ENCODE measurements at regions not wholly inside any gene's neighbourhood (a gene's known extent, or its start where the extent isn't known, plus 50 kb on each side); places are given as distances from the start of the nearest gene placed in this dataset.

DNA sequence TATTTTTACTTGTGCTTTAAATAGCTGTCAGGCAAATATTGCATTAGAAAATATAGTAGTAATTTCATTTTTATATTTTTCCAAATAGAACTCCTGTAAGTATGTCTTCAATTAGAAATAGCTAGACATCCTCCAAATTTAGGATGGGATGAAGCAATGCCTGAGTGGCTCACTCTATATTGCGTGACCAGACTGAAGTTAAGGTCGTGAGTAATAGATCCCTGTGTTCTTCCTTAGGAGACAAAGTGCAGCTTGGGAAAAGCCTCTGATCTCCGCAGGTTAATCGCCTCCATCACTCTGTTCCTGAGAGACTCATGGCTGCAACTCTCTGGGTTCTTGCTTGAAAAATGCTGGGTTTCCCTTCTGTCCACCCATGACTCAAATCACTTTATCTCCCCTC is 484.8 kb upstream of the ANKRD30A start:
- no peak for DNase-seq (ENCODE audit: low spot score in 2 of 2)
- Histone ChIP-seq H3K9me3 (no peaks in the 10 kb centered on the region), H3K4me3 (no peak overlapping the region), H3K27me3 (ENCODE audit: low read depth) (no peaks in the 10 kb centered on the region), H3K36me3 (replicated peaks) (no peaks in the 10 kb centered on the region), H3K4me1 (no peaks in the 10 kb centered on the region)
- in situ Hi-C loops (cut with MboI; ENCODE audit: low sequenced_read_pairs): no loop called here

DNA sequence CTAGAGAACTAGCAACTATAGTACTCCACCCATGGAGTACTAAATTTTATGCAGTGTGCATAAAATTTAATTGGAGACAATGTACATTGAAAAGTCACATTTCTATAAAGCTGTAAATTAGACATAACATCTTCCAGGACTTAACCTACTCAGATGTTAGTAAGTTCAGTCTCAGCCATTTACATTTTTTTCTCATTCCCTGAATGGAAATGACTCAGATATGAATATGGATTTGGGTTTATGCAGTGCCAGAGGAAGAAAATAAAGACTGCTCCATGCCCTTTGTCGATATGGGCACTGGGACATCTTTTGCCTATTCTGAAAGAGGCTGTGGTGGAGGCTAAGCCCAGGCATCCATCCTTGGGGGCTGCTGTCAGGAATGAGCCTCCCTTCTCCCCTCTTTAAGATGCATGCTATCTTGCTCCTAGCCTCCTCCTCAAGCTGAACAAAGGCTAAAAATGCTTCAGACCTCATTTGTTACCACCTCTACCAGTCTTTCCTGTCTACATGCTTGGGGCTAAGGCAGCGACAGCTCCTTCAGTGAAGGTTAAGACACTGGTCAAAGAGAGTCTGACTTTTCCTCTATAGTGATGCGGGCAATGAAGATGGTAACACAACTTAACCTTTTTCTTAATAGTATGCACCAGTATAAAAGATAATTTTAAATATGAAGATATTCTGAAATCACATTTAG is 486.8 kb upstream of the ANKRD30A start:
- Histone ChIP-seq H3K4me1 (no peaks in the 10 kb centered on the region), H3K9me3 (no peaks in the 10 kb centered on the region), H3K36me3 (replicated peaks) (no peaks in the 10 kb centered on the region), H3K27me3 (ENCODE audit: low read depth) (no peaks in the 10 kb centered on the region), H3K4me3 (no peak overlapping the region)
- in situ Hi-C loops (cut with MboI; ENCODE audit: low sequenced_read_pairs): no loop called here
- DNase-seq (ENCODE audit: low spot score in 2 of 2): no peak

DNA sequence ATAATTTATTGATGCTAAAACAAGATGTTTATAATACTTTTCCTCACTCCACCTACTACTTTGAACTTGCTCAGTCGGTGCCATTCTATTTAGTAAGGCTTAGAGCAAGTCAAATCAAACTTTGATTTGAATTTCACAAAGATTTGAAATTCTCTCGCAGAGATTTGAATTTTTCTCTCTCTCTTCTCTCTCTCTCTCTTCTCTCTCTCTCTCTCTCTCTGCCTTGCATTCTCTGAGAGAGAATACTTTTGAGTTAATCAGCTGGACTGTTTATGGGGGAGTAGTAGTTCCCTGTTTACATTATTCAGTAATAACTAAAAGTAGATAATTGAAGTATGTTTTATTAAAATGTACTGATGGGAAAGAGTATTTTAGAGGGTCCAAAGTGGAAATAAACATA is 488.5 kb upstream of the ANKRD30A start:
- no peak for DNase-seq (ENCODE audit: low spot score in 2 of 2)
- in situ Hi-C loops (cut with MboI; ENCODE audit: low sequenced_read_pairs): no loop called here
- Histone ChIP-seq H3K9me3 (no peaks in the 10 kb centered on the region), H3K4me3 (no peak overlapping the region), H3K4me1 (no peaks in the 10 kb centered on the region), H3K36me3 (replicated peaks) (no peaks in the 10 kb centered on the region), H3K27me3 (ENCODE audit: low read depth) (no peaks in the 10 kb centered on the region)

DNA sequence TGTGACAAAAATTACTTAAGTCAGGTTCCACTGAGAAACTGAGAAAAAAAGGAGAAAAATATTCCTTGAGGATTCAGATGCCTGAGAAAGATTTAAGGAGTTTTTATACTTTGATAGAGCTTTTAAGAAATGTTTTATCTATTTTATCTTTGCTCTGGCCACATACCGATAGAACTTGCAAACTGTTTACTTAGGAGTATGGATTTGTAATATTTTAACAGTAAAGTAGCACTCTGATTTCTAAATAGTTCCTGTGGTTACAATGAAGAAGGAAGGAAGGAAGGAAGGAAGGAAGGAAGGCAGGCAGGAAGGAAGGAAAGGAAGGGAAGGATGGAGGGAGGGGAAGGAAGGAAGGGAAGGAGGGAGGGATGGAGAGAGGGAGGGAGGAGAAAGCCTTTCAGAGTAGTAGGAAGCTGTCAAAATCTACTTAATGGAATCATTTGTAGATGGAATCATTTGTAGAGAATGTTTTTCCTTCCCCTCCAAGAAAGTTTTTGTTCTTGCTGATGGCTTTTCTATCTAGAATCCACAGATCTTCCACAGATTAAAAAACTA is 489.0 kb upstream of the ANKRD30A start:
- no peak overlapping the region for H3K4me3 ChIP-seq
- in situ Hi-C loops (cut with MboI; ENCODE audit: low sequenced_read_pairs): no loop called here
- no peak for DNase-seq (ENCODE audit: low spot score in 2 of 2)
- no peaks in the 10 kb centered on the region for H3K36me3 ChIP-seq (replicated peaks)
- H3K9me3 ChIP-seq: no peaks in the 10 kb centered on the region
- H3K4me1 ChIP-seq: no peaks in the 10 kb centered on the region
- no peaks in the 10 kb centered on the region for H3K27me3 ChIP-seq (ENCODE audit: low read depth)

DNA sequence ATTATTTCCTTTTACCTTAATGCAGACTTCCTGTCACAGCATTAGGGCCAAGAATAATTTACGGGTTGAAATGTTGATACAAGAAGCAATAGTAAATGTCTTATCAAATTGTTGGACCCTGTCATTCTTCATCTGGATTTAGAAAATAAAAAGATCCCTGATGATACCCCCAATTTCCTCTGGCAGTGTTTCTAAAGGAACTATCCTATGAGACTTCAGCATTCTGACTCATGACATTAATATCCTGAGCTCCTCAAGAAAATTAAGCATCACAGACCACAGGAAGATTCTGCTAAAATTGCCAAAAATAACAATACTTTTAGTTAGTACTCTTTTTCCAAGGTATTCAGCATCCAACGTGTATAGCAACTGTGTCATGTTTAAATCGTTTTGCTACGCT is 490.5 kb upstream of the ANKRD30A start:
- Histone ChIP-seq H3K4me1 (no peaks in the 10 kb centered on the region), H3K27me3 (ENCODE audit: low read depth) (no peaks in the 10 kb centered on the region), H3K4me3 (no peak overlapping the region), H3K9me3 (no peaks in the 10 kb centered on the region), H3K36me3 (replicated peaks) (no peaks in the 10 kb centered on the region)
- DNase-seq (ENCODE audit: low spot score in 2 of 2): no peak
- in situ Hi-C loops (cut with MboI; ENCODE audit: low sequenced_read_pairs): no loop called here

DNA sequence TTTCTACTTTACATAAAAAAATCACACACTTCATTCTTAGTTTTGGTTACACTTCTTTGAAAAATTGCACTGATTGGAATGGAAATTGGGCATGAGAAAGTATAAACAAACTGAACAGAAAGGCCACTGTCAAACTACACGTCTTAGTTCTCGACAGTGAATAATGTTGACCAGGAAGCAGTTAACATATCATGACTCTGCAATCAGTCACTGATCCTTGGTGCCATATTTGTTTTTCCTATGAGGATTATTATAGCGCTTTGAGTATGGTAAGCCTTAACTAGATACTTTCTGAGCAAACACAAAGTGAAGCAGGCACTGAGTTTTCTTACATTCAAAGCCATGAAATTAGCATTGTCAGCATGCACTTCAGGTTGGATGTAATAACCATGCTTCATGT is 495.1 kb upstream of the ANKRD30A start:
- H3K4me3 ChIP-seq: no peak overlapping the region
- in situ Hi-C loops (cut with MboI; ENCODE audit: low sequenced_read_pairs): no loop called here

DNA sequence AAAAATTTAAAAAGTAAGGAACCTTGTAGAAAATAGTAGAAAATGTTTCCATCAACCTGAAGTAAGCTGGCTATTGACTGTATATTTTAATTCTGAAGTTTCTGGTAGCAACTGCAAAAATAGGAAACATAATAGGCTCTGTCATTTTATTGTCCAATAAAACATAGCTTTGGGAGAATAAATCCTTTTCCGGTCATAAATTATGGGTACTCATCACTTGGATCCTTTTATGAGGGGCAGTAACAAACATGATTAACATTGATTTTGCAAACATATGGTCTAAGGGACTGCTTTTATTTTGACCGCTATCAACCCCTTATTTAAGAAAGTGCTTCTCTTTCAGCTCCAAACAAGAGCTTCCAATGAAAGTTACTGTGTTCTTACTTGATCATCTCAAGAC is 495.9 kb upstream of the ANKRD30A start:
- in situ Hi-C loops (cut with MboI; ENCODE audit: low sequenced_read_pairs): no loop called here
- no peak for DNase-seq (ENCODE audit: low spot score in 2 of 2)
- Histone ChIP-seq H3K9me3 (no peaks in the 10 kb centered on the region), H3K27me3 (ENCODE audit: low read depth) (no peaks in the 10 kb centered on the region), H3K4me3 (no peak overlapping the region), H3K4me1 (no peaks in the 10 kb centered on the region), H3K36me3 (replicated peaks) (no peaks in the 10 kb centered on the region)

More for the DNA sequence above, 495.1 kb upstream of the ANKRD30A start:
- Histone ChIP-seq H3K9me3 (no peaks in the 10 kb centered on the region), H3K4me1 (no peaks in the 10 kb centered on the region), H3K36me3 (replicated peaks) (no peaks in the 10 kb centered on the region), H3K27me3 (ENCODE audit: low read depth) (no peaks in the 10 kb centered on the region)
- no peak for DNase-seq (ENCODE audit: low spot score in 2 of 2)

DNA sequence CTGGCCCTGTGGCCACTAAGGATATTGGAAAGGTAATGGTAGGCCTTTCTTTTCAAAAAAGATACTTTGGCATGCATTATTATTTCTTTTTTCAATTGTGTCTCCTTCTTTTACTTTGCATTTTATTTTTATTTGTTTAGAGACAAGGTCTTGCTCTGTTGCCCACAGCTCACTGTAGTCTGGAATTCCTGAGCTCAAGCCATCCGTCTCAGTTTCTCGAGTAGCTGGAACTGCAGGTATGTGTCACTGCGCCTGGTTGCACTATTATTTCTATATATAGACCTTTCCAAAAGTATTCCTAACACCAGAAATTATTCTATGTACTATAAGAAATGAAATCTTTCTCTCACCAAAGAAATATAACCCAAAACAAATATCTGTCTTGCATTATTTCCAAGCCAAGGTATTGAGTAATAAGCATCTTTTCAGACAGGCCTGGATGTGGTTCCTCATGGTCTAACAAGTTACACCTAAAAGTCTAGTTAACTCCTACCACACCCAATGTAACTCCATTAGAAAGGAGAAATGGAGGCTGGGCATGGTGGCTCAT is 500.8 kb upstream of the ANKRD30A start:
- H3K9me3 ChIP-seq: no peaks in the 10 kb centered on the region
- H3K4me3 ChIP-seq: no peak overlapping the region
- H3K36me3 ChIP-seq (replicated peaks): no peaks in the 10 kb centered on the region
- in situ Hi-C loops (cut with MboI; ENCODE audit: low sequenced_read_pairs): no loop called here
- DNase-seq (ENCODE audit: low spot score in 2 of 2): no peak
- H3K4me1 ChIP-seq: no peaks in the 10 kb centered on the region
- H3K27me3 ChIP-seq (ENCODE audit: low read depth): no peaks in the 10 kb centered on the region

DNA sequence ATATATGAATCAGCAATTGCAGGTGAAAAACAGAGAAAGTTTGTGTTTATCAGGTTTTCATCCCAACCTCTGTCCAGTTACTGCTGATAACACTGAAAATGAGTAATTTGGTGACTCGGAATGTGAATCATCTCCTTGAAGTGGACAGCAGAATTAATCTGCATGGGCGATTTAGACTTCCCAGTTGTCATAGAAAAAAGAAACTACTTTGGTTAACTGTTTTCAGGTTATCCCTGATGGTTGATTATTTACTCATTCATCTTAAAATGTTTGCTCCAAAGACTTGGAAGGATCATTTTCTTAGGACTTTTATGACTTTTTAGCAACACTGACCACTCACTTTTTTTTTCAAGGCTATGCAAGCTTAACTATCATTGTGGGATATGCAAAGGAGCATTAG is 504.1 kb upstream of the ANKRD30A start:
- in situ Hi-C loops (cut with MboI; ENCODE audit: low sequenced_read_pairs): no loop called here

DNA sequence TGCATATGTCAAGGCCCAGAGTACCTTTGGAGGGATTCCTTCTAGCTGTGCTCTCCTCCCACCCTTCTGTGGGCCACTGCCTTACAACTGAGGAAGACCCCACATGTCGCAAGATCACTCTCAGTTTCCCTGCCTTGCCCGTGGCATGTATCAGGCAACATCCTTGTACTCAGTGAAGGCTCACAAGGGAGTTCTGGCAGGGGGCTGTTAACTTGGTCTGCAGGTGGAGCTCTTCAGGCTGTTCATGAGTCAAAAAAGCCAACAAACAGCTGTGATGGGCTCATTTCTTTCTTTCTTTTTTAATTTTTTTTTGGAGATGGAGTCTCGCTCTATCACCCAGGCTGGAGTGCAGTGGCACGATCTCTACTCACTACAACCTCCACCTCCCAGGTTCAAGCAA is 513.0 kb upstream of the ANKRD30A start:
- no peak for DNase-seq (ENCODE audit: low spot score in 2 of 2)
- Histone ChIP-seq H3K4me3 (no peak overlapping the region), H3K4me1 (no peaks in the 10 kb centered on the region), H3K36me3 (replicated peaks) (no peaks in the 10 kb centered on the region), H3K9me3 (no peaks in the 10 kb centered on the region), H3K27me3 (ENCODE audit: low read depth) (no peaks in the 10 kb centered on the region)
- in situ Hi-C loops (cut with MboI; ENCODE audit: low sequenced_read_pairs): no loop called here

More for the DNA sequence above, 504.1 kb upstream of the ANKRD30A start:
- DNase-seq (ENCODE audit: low spot score in 2 of 2): no peak
- Histone ChIP-seq H3K4me1 (no peaks in the 10 kb centered on the region), H3K36me3 (replicated peaks) (no peaks in the 10 kb centered on the region), H3K9me3 (no peaks in the 10 kb centered on the region), H3K27me3 (ENCODE audit: low read depth) (no peaks in the 10 kb centered on the region), H3K4me3 (no peak overlapping the region)

DNA sequence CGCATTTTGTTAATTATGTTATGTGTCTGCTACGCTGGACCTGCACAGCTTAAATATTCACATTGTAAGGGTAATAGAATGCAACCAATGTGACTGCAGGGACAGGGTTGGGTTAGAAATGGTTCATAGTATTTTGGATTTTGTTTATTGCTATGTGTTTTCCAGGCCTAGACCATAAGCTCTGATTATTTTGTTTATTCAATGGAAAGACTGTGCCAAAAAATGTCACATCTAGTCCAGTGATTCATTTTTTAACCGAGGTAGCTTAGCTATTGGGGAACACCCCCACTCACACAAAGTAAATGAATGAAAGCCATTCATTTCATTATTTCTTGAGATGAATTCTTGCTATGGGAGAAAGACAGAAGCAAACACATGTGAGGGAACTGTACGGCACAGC is 516.5 kb upstream of the ANKRD30A start:
- in situ Hi-C loops (cut with MboI; ENCODE audit: low sequenced_read_pairs): no loop called here
- DNase-seq (ENCODE audit: low spot score in 2 of 2): no peak
- Histone ChIP-seq H3K4me1 (no peaks in the 10 kb centered on the region), H3K9me3 (no peaks in the 10 kb centered on the region), H3K36me3 (replicated peaks) (no peaks in the 10 kb centered on the region), H3K27me3 (ENCODE audit: low read depth) (no peaks in the 10 kb centered on the region), H3K4me3 (no peak overlapping the region)

DNA sequence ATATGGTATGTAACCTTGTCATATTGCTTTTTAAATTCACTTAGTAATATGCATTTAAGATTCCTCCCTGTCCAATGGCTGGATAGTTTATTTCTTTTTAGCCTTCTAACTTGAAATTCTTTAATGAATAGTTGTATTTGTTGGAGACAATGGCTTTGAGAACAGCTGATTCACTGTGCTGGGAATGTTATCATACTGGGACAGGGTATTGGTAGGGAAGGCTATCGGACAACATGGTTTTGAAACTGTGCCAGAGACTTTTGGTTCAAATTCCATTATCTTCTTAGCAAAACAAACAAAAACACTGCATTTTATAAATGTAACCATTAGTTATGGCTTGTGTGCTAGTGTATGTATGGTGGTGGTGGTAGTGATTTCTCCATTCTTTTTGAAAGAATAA is 517.1 kb upstream of the ANKRD30A start:
- no peaks in the 10 kb centered on the region for H3K9me3 ChIP-seq
- H3K4me1 ChIP-seq: no peaks in the 10 kb centered on the region
- H3K27me3 ChIP-seq (ENCODE audit: low read depth): no peaks in the 10 kb centered on the region
- no peak for DNase-seq (ENCODE audit: low spot score in 2 of 2)
- H3K4me3 ChIP-seq: no peak overlapping the region
- in situ Hi-C loops (cut with MboI; ENCODE audit: low sequenced_read_pairs): no loop called here
- no peaks in the 10 kb centered on the region for H3K36me3 ChIP-seq (replicated peaks)

DNA sequence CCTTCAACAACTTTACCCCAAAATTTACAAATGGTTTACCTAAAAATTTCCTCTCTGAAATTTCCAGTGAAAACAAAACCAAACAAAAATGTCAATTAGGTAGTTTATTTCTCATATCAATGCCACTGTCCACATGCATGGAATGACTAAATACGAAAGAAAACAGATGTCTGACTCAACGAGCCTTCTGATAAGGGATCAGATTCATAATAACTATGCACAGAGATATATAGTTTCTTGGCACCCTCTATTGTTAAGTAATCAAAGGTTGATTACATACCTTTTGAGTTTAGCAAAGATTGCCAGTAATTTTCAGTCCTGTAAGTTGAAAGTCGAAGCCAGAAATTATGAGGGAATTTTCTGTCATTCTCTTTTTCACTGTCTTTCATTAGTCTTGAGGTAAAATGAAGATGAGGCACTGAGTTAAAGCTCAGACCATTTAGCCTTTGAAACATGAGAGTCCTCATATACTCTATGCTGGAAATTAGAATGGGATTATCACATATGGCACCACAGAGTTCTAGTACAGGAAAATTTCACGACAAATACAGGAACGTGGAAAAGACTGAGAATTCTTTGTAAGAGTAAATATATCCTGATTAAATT is 519.1 kb upstream of the ANKRD30A start:
- DNase-seq (ENCODE audit: low spot score in 2 of 2): no peak

DNA sequence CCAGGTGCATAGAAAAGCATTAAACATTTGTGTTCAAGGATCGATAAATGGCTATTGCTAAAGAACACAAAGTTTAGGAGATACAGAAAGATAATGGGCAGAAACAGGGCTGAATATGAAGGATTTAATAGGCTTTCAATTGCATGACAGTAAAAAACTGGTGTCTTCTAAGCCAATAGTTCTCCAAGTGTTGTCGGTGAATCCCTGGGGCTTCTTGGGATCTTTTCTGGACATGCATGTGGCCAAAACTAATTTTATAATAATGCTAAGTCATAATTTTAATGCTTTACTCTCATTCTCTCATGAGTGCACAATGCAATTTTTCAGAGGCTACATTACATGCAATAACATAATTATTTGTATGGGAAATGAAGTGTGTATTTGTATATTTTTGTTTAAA is 521.1 kb upstream of the ANKRD30A start:
- H3K4me1 ChIP-seq: no peaks in the 10 kb centered on the region
- no peak for DNase-seq (ENCODE audit: low spot score in 2 of 2)
- H3K9me3 ChIP-seq: no peaks in the 10 kb centered on the region
- H3K27me3 ChIP-seq (ENCODE audit: low read depth): no peaks in the 10 kb centered on the region
- in situ Hi-C loops (cut with MboI; ENCODE audit: low sequenced_read_pairs): no loop called here
- H3K36me3 ChIP-seq (replicated peaks): no peaks in the 10 kb centered on the region
- H3K4me3 ChIP-seq: no peak overlapping the region

More for the DNA sequence above, 519.1 kb upstream of the ANKRD30A start:
- in situ Hi-C loops (cut with MboI; ENCODE audit: low sequenced_read_pairs): no loop called here
- Histone ChIP-seq H3K4me1 (no peaks in the 10 kb centered on the region), H3K4me3 (no peak overlapping the region), H3K9me3 (no peaks in the 10 kb centered on the region), H3K27me3 (ENCODE audit: low read depth) (no peaks in the 10 kb centered on the region), H3K36me3 (replicated peaks) (no peaks in the 10 kb centered on the region)

Data from HAP-1 (cell line).